ENCODE measurements at regions not wholly inside any gene's neighbourhood (a gene's known extent, or its start where the extent isn't known, plus 50 kb on each side); places are given as distances from the start of the nearest gene placed in this dataset.

DNA sequence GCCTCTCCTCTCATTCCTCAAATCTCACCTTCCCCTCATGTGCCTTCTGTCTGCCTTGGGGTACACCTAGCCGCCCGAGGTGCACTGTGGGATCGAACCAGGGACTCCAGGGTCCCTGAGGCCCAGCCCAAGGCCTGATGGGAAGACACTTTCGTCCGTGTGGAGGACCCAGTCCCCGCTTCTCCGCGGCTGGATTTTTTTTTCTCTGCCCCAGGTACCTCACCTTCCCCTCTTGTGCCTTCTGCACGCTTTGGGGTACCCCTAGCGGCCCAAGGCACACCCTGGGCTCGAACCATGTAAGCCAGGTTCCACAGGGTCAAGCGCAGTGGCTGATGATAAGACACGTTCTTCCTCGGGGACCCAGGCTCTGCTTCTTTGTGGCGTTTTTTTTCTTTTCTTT, 530.7 kb downstream of the CWH43 start:
- in situ Hi-C loops (cut with HindIII; ENCODE audit: extremely low pct_ligation_motif_present, low pct_unique_long_range_greater_than_20kb) (no loop called here), intact Hi-C loops (cut with micrococcal nuclease; ENCODE audit: unreplicated experiment) (no loop called here)
- WGBS (ENCODE audit: low lambda C conversion rate) = 17% methylated on average over 10 of the region's 15 CpGs
- no peaks in the 10 kb centered on the region for H3K79me2 ChIP-seq (ENCODE audit: insufficient read depth, low read length)
- H3K27ac ChIP-seq (ENCODE audit: extremely low read length, insufficient read depth, low read length) = no peak overlapping the region
- no peak overlapping the region for H3K4me3 ChIP-seq (replicated peaks in 1 of 3; ENCODE audit: insufficient read depth in 1 of 3, low read depth in 2 of 3, low read length in 3 of 3)
- H3K4me2 ChIP-seq (ENCODE audit: low read depth, low read length) = no peak overlapping the region
- no TSS peak for BruUV-seq (replicated peaks)
- H3K9ac ChIP-seq (ENCODE audit: insufficient read depth, low read depth, low read length) = no peak overlapping the region
- no peak for DNase-seq (ENCODE audit: low spot score)
- no peaks in the 10 kb centered on the region for H3K36me3 ChIP-seq (replicated peaks in 1 of 2; ENCODE audit: control insufficient read depth in 1 of 2, insufficient read depth in 2 of 2, low read length in 2 of 2)
- ChIA-PET POLR2A (no interaction called here), CTCF (ENCODE audit: low intra/inter-chr PET ratio, low total read pairs) (no interaction called here)
- no peaks in the 10 kb centered on the region for H3K4me1 ChIP-seq (ENCODE audit: insufficient read depth, low read length)
- no peaks in the 10 kb centered on the region for H4K20me1 ChIP-seq (ENCODE audit: insufficient read depth, low read length)
- no peak for FAIRE-seq
- no peak overlapping the region for H2AFZ ChIP-seq (ENCODE audit: low read length)
- no peak for ATAC-seq
- no peaks in the 10 kb centered on the region for H3K27me3 ChIP-seq (ENCODE audit: control insufficient read depth in 1 of 2, insufficient read depth in 2 of 2, low read length in 2 of 2)
- no peaks in the 10 kb centered on the region for H3K9me3 ChIP-seq (ENCODE audit: low read length)
- TF ChIP-seq KDM5B (CRISPR knock-in tag; IDR thresholded peaks at IDR 0.05; ENCODE audit: borderline replicate concordance) = no peak
- TF ChIP-seq ZKSCAN8 (CRISPR knock-in tag; IDR thresholded peaks at IDR 0.05; ENCODE audit: borderline replicate concordance) = no peak
- TF ChIP-seq, protein P1, sequence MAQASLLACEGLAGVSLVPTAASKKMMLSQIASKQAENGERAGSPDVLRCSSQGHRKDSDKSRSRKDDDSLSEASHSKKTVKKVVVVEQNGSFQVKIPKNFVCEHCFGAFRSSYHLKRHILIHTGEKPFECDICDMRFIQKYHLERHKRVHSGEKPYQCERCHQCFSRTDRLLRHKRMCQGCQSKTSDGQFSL (CRISPR knock-in tag; IDR thresholded peaks at IDR 0.05) = no peak
- TF ChIP-seq ZFP82 (CRISPR knock-in tag; IDR thresholded peaks at IDR 0.05; ENCODE audit: borderline replicate concordance) = no peak
- no peak for TF ChIP-seq ZNF318 (CRISPR knock-in tag; IDR thresholded peaks at IDR 0.05)
- no peak for TF ChIP-seq PTBP1 (IDR thresholded peaks at IDR 0.05; ENCODE audit: low read depth, low read length, poor library complexity, severe bottlenecking)
- no peak for TF ChIP-seq RBAK (CRISPR knock-in tag; IDR thresholded peaks at IDR 0.05)
- TF ChIP-seq ZNF788 (CRISPR knock-in tag; IDR thresholded peaks at IDR 0.05; ENCODE audit: borderline replicate concordance) = no peak
- TF ChIP-seq DBP (CRISPR knock-in tag; IDR thresholded peaks at IDR 0.05; ENCODE audit: not compliant biosample characterization) = no peak
- no peak for TF ChIP-seq ZNF709 (CRISPR knock-in tag; IDR thresholded peaks at IDR 0.05)
- no peak for TF ChIP-seq YY1 (IDR thresholded peaks at IDR 0.05; ENCODE audit: insufficient read depth, insufficient replicate concordance, low read depth, low read length)
- TF ChIP-seq MIXL1 (CRISPR knock-in tag; IDR thresholded peaks at IDR 0.05) = no peak
- no peak for TF ChIP-seq ZNF546 (CRISPR knock-in tag; conservative IDR thresholded peaks at IDR 0.05)
- TF ChIP-seq, protein P2, sequence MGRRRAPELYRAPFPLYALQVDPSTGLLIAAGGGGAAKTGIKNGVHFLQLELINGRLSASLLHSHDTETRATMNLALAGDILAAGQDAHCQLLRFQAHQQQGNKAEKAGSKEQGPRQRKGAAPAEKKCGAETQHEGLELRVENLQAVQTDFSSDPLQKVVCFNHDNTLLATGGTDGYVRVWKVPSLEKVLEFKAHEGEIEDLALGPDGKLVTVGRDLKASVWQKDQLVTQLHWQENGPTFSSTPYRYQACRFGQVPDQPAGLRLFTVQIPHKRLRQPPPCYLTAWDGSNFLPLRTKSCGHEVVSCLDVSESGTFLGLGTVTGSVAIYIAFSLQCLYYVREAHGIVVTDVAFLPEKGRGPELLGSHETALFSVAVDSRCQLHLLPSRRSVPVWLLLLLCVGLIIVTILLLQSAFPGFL (CRISPR knock-in tag; IDR thresholded peaks at IDR 0.05) = no peak

Measured in HepG2 (cell line).